ENCODE measurements at regions not wholly inside any gene's neighbourhood (a gene's known extent, or its start where the extent isn't known, plus 50 kb on each side); places are given as distances from the start of the nearest gene placed in this dataset.
A peak's percentile ranks its signal among the peaks of the same experiment; 100 is the strongest.

DNA sequence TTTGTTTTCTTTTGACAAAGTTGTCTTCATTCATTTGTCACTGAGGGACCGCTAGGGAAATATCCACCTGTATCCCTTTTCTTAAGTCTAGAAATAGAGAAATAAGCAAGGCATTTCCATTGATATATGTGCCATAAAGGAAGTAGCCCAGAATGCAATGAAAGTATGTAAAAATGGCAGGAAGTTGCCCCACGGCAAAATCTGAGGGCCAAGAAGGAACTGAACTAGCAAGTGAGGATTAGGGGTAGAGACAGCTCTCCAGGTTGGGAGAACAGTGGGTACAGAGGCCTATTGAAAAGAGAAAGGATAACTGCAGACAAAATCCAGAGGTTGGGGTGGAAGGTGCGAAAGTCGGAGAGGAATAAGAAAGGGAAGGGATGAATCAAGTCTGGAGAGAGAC, 56.6 kb upstream of the TOMM7 start:
- Histone ChIP-seq H3K9ac (ENCODE audit: insufficient read depth in 1 of 2, low read length in 2 of 2) (no peak overlapping the region), H3K27ac (ENCODE audit: low read depth in 1 of 2, low read length in 1 of 2) (no peak overlapping the region), H3K27me3 (ENCODE audit: control insufficient read depth in 3 of 3, insufficient read depth in 3 of 3, low read length in 2 of 3) (no peaks in the 10 kb centered on the region), H3K4me3 (no peak overlapping the region), H3K36me3 (ENCODE audit: control insufficient read depth in 4 of 4, insufficient read depth in 4 of 4, low read length in 4 of 4) (no peaks in the 10 kb centered on the region), H3K9me3 (ENCODE audit: control insufficient read depth in 4 of 4, insufficient read depth in 3 of 4, low read length in 3 of 4) (no peaks in the 10 kb centered on the region), H3K4me1 (ENCODE audit: control insufficient read depth in 5 of 5, insufficient read depth in 5 of 5, low read length in 5 of 5) (no peaks in the 10 kb centered on the region)
- 64 to 80% methylated on average over 4 of the region's 4 CpGs for WGBS, 2 donors
- ATAC-seq (ENCODE audit: insufficient read depth, low FRiP score) (no peak), DNase-seq (no peak)
- TF ChIP-seq, protein P1, sequence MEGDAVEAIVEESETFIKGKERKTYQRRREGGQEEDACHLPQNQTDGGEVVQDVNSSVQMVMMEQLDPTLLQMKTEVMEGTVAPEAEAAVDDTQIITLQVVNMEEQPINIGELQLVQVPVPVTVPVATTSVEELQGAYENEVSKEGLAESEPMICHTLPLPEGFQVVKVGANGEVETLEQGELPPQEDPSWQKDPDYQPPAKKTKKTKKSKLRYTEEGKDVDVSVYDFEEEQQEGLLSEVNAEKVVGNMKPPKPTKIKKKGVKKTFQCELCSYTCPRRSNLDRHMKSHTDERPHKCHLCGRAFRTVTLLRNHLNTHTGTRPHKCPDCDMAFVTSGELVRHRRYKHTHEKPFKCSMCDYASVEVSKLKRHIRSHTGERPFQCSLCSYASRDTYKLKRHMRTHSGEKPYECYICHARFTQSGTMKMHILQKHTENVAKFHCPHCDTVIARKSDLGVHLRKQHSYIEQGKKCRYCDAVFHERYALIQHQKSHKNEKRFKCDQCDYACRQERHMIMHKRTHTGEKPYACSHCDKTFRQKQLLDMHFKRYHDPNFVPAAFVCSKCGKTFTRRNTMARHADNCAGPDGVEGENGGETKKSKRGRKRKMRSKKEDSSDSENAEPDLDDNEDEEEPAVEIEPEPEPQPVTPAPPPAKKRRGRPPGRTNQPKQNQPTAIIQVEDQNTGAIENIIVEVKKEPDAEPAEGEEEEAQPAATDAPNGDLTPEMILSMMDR (IDR thresholded peaks at IDR 0.05; ENCODE audit: control extremely low read depth, extremely low read depth), result no peak

DNA sequence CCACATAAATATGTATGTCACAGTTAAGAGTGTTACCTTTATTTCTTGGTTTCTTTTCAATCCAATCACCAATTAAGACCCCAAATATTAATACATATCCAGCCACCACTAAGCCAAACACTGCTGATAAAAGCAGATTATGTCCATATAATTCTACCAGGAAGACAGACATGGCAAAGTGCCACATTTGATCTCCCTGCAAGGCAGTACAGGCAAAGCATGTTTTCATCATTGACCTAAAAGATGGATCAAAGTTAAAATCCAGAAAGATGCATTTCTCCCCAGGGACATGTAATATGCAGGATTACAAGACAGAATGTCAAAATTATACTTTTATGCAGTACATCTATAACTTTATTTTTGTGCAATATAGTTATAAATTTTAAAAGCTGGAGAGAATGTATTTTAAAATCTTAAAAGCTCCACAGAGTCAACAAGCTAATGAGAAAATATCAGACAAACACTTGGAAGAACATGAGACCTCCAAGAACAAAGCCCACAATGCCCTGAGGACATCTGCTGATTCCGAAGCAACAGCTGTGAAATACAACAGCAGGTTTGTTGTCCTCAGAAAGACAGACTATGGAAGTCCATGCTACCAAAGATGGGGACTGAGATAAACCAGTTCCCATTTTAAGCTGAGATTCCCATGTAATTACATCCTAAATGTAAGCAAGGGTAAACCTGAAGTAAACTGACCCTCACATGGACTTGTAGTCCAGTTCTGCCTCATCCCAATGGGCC, 54.5 kb upstream of the TOMM7 start:
- no peak overlapping the region for H3K4me3 ChIP-seq

DNA sequence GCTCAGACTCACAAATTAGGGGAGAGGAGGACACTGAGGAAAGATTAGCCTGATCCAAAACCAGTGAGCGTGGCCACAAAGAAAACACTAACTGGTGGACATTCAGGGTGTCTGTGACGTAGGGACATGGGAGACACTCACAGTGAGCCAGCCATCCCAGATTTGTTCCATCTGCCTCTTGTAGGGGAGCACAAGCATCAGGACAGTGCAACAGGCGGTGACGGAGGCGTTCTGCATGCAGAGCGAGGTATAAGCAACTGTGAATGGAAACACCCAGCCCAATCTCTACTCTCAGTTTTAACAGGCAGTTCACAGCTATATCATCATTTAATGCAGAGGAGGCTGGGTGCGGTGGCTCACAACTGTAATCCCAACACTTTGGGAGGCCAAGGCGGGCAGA, 52.8 kb upstream of the TOMM7 start:
- no peak for DNase-seq

More for the DNA sequence above, 54.5 kb upstream of the TOMM7 start:
- Histone ChIP-seq H3K36me3 (ENCODE audit: control insufficient read depth in 4 of 4, insufficient read depth in 4 of 4, low read length in 4 of 4) (no peaks in the 10 kb centered on the region), H3K4me1 (ENCODE audit: control insufficient read depth in 5 of 5, insufficient read depth in 5 of 5, low read length in 5 of 5) (no peaks in the 10 kb centered on the region), H3K9me3 (ENCODE audit: control insufficient read depth in 4 of 4, insufficient read depth in 3 of 4, low read length in 3 of 4) (no peaks in the 10 kb centered on the region), H3K27me3 (ENCODE audit: control insufficient read depth in 3 of 3, insufficient read depth in 3 of 3, low read length in 2 of 3) (no peaks in the 10 kb centered on the region), H3K27ac (ENCODE audit: low read depth in 1 of 2, low read length in 1 of 2) (no peak overlapping the region), H3K9ac (ENCODE audit: insufficient read depth in 1 of 2, low read length in 2 of 2) (no peak overlapping the region)
- ATAC-seq (ENCODE audit: insufficient read depth, low FRiP score) (no peak), DNase-seq (peak in 1 of 3 donors; percentile 31)
- TF ChIP-seq, protein P1 (IDR thresholded peaks at IDR 0.05; ENCODE audit: control extremely low read depth, extremely low read depth), result no peak
- 94 to 100% methylated on average over 1 of the region's 1 CpG for WGBS, 2 donors

More for the DNA sequence above, 52.8 kb upstream of the TOMM7 start:
- Histone ChIP-seq H3K36me3 (ENCODE audit: control insufficient read depth in 4 of 4, insufficient read depth in 4 of 4, low read length in 4 of 4) (no peaks in the 10 kb centered on the region), H3K4me1 (ENCODE audit: control insufficient read depth in 5 of 5, insufficient read depth in 5 of 5, low read length in 5 of 5) (peaks cover 0 to 2% (median 0%) of the 10 kb centered on the region in 5 donors), H3K27me3 (ENCODE audit: control insufficient read depth in 3 of 3, insufficient read depth in 3 of 3, low read length in 2 of 3) (no peaks in the 10 kb centered on the region), H3K9me3 (ENCODE audit: control insufficient read depth in 4 of 4, insufficient read depth in 3 of 4, low read length in 3 of 4) (no peaks in the 10 kb centered on the region), H3K27ac (ENCODE audit: low read depth in 1 of 2, low read length in 1 of 2) (no peak overlapping the region), H3K4me3 (no peak overlapping the region), H3K9ac (ENCODE audit: insufficient read depth in 1 of 2, low read length in 2 of 2) (no peak overlapping the region)
- TF ChIP-seq, protein P1 (IDR thresholded peaks at IDR 0.05; ENCODE audit: control extremely low read depth, extremely low read depth), result no peak
- WGBS, 2 donors, result 95 to 96% methylated on average over 8 of the region's 8 CpGs
- no peak for ATAC-seq (ENCODE audit: insufficient read depth, low FRiP score)
